Suprapubic skin (tissue), 4 donors: ENCODE measurements at regions not wholly inside any gene's neighbourhood (a gene's known extent, or its start where the extent isn't known, plus 50 kb on each side); places are given as distances from the start of the nearest gene placed in this dataset.

Experiments used
- DNase-seq, 2 donors: peaks; one replicate each; pipeline ENCODE4 v3.0.0-alpha.2; 2019; ENCODE audit warnings: low spot score in 2 of 2
- H3K27ac ChIP-seq: fragments of 200-600 bp; sonication (generic); one replicate; pipeline ENCODE4 v1.5.1; 2019
- H3K27me3 ChIP-seq: fragments of 200-600 bp; sonication (generic); one replicate; pipeline ENCODE4 v1.5.1; 2019
- H3K36me3 ChIP-seq: fragments of 200-600 bp; sonication (generic); one replicate; pipeline ENCODE4 v1.5.1; 2019
- H3K4me1 ChIP-seq: fragments of 200-600 bp; sonication (generic); one replicate; pipeline ENCODE4 v1.5.1; 2019
- H3K4me3 ChIP-seq: fragments of 200-600 bp; sonication (generic); one replicate; pipeline ENCODE4 v1.5.1; 2019; ENCODE audit warnings: mild to moderate bottlenecking
- H3K9me3 ChIP-seq: fragments of 200-600 bp; sonication (generic); one replicate; pipeline ENCODE4 v1.5.1; 2019
- CTCF ChIP-seq, 2 donors: fragments of 200-600 bp in 1 of 2; fragments of 450-650 bp in 1 of 2; sonication (generic) in 1 of 2; IDR thresholded peaks; one replicate each; pipeline ENCODE4 v1.5.1; 2016 to 2019; ENCODE audit warnings: antibody characterized with exemption in 2 of 2, mild to moderate bottlenecking in 1 of 2, moderate library complexity in 1 of 2
- EP300 ChIP-seq: sonication (generic); formaldehyde crosslinking; IDR thresholded peaks from one replicate; pipeline ENCODE4 v1.6.1; 2017; ENCODE audit warnings: antibody characterized with exemption
- POLR2A ChIP-seq, 2 donors: fragments of 450-650 bp; IDR thresholded peaks; one replicate each; pipeline ENCODE4 v1.6.1; 2017; ENCODE audit warnings: antibody characterized with exemption in 2 of 2, mild to moderate bottlenecking in 2 of 2, moderate library complexity in 2 of 2
- POLR2AphosphoS5 ChIP-seq, 3 donors: sonication (generic); formaldehyde crosslinking; IDR thresholded peaks; one replicate each; pipeline ENCODE4 v1.6.1; 2017; ENCODE audit warnings: antibody characterized with exemption in 3 of 3
- WGBS: methylation state at CpG from one replicate; pipeline ENCODE4 v1.1.5; 2018; 5-methylcytosine and 5-hydroxymethylcytosine counted together

GRCh38 chr1:4310396-4310923 is 343.9 kb upstream of the AJAP1 start:
- TF ChIP-seq CTCF (IDR thresholded peaks at IDR 0.05) = no peak
- TF ChIP-seq EP300 = no peak
- TF ChIP-seq POLR2AphosphoS5 (IDR thresholded peaks at IDR 0.05) = no peak
- no peak for TF ChIP-seq POLR2A (IDR thresholded peaks at IDR 0.05)
- no peaks in the 10 kb centered on the region for H3K36me3 ChIP-seq
- H3K4me1 ChIP-seq = no peaks in the 10 kb centered on the region
- DNase-seq = peak in 1 of 2 donors; percentile 65
- WGBS = 73% methylated on average over 7 of the region's 9 CpGs
- H3K27ac ChIP-seq = no peak overlapping the region
- peaks cover 8% of the 10 kb centered on the region for H3K27me3 ChIP-seq
- no peak overlapping the region for H3K4me3 ChIP-seq
- H3K9me3 ChIP-seq = peaks cover 9% of the 10 kb centered on the region

- no peak for TF ChIP-seq POLR2AphosphoS5 (IDR thresholded peaks at IDR 0.05)
- no peak for TF ChIP-seq POLR2A (IDR thresholded peaks at IDR 0.05)
- no peak for TF ChIP-seq CTCF (IDR thresholded peaks at IDR 0.05)
- TF ChIP-seq EP300 = no peak
- Histone ChIP-seq H3K9me3 (peaks cover 9% of the 10 kb centered on the region), H3K4me1 (no peaks in the 10 kb centered on the region), H3K36me3 (no peaks in the 10 kb centered on the region), H3K4me3 (no peak overlapping the region), H3K27ac (no peak overlapping the region), H3K27me3 (peaks cover 8% of the 10 kb centered on the region)
- DNase-seq = peak in 1 of 2 donors; percentile 6
- WGBS = 87% methylated on average over 6 of the region's 6 CpGs
These were observed 342.4 kb upstream of the AJAP1 start for GRCh38 chr1:4312024-4312423.

- H3K36me3 ChIP-seq = no peaks in the 10 kb centered on the region
- H3K4me3 ChIP-seq = no peak overlapping the region
- no peaks in the 10 kb centered on the region for H3K4me1 ChIP-seq
- no peak overlapping the region for H3K27ac ChIP-seq
- 75% methylated on average over 4 of the region's 4 CpGs for WGBS
- peaks cover 7% of the 10 kb centered on the region for H3K27me3 ChIP-seq
- peaks cover 9% of the 10 kb centered on the region for H3K9me3 ChIP-seq
- no peak for TF ChIP-seq CTCF (IDR thresholded peaks at IDR 0.05)
- TF ChIP-seq EP300 = no peak
- no peak for TF ChIP-seq POLR2A (IDR thresholded peaks at IDR 0.05)
- no peak for TF ChIP-seq POLR2AphosphoS5 (IDR thresholded peaks at IDR 0.05)
- DNase-seq = no peak
These were observed 339.2 kb upstream of the AJAP1 start for GRCh38 chr1:4315202-4315601.

GRCh38 chr1:4317207-4317606 is 337.2 kb upstream of the AJAP1 start:
- Histone ChIP-seq H3K4me3 (no peak overlapping the region), H3K36me3 (no peaks in the 10 kb centered on the region), H3K4me1 (no peaks in the 10 kb centered on the region), H3K27ac (no peak overlapping the region), H3K9me3 (peaks cover 9% of the 10 kb centered on the region), H3K27me3 (peaks cover 5% of the 10 kb centered on the region)
- TF ChIP-seq CTCF (IDR thresholded peaks at IDR 0.05) (no peak), POLR2AphosphoS5 (IDR thresholded peaks at IDR 0.05) (no peak), POLR2A (IDR thresholded peaks at IDR 0.05) (no peak), EP300 (no peak)
- no peak for DNase-seq
- WGBS = 78% methylated on average over 6 of the region's 6 CpGs

GRCh38 chr1:4318720-4319119 is 335.7 kb upstream of the AJAP1 start:
- 84% methylated on average over 5 of the region's 8 CpGs for WGBS
- peaks cover 9% of the 10 kb centered on the region for H3K9me3 ChIP-seq
- TF ChIP-seq EP300 (no peak), POLR2AphosphoS5 (IDR thresholded peaks at IDR 0.05) (no peak), POLR2A (IDR thresholded peaks at IDR 0.05) (no peak), CTCF (IDR thresholded peaks at IDR 0.05) (no peak)
- no peak overlapping the region for H3K4me3 ChIP-seq
- DNase-seq = no peak
- H3K27me3 ChIP-seq = peaks cover 7% of the 10 kb centered on the region
- H3K36me3 ChIP-seq = no peaks in the 10 kb centered on the region
- no peaks in the 10 kb centered on the region for H3K4me1 ChIP-seq
- H3K27ac ChIP-seq = no peak overlapping the region
